SH-SY5Y (cell line): ENCODE measurements at regions not wholly inside any gene's neighbourhood (a gene's known extent, or its start where the extent isn't known, plus 50 kb on each side); places are given as distances from the start of the nearest gene placed in this dataset.

Experiments used
- GATA2 ChIP-seq: IDR thresholded peaks from 2 replicates; pipeline ENCODE4 v1.6.1; 2011; ENCODE audit warnings: mild to moderate bottlenecking, low read depth, low read length
- GATA3 ChIP-seq: IDR thresholded peaks from 2 replicates; pipeline ENCODE4 v1.6.1; 2011; ENCODE audit warnings: low read depth, mild to moderate bottlenecking, low read length, moderate library complexity

DNA sequence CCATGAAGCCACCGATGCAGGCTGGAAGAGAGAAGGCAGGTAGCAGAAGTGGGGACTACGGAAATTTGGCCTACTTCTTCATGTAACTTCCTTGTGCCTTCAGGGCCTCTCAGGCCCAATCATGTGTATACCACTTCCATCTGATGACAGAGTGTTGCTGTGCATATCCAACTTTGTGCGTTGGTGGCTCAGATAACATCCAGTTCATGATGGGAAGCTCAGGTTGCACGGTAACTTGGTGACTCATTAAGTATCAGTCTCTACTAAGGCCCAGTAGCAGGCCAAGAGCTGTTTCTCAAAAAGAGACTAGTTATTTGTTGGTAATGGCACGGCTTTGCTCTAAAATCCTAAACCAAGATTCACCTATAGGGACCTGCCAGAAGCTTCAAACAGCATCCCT is 117.6 kb downstream of the LTN1 start:
- TF ChIP-seq GATA2 (no peak), GATA3 (no peak)
